ENCODE measurements at regions not wholly inside any gene's neighbourhood (a gene's known extent, or its start where the extent isn't known, plus 50 kb on each side); places are given as distances from the start of the nearest gene placed in this dataset.
A peak's percentile ranks its signal among the peaks of the same experiment; 100 is the strongest.
"Not testable (repeated sequence)": the region's sequence is repeated elsewhere in the genome, so short reads cannot be mapped to it uniquely, and the experiment has no call there.

DNA sequence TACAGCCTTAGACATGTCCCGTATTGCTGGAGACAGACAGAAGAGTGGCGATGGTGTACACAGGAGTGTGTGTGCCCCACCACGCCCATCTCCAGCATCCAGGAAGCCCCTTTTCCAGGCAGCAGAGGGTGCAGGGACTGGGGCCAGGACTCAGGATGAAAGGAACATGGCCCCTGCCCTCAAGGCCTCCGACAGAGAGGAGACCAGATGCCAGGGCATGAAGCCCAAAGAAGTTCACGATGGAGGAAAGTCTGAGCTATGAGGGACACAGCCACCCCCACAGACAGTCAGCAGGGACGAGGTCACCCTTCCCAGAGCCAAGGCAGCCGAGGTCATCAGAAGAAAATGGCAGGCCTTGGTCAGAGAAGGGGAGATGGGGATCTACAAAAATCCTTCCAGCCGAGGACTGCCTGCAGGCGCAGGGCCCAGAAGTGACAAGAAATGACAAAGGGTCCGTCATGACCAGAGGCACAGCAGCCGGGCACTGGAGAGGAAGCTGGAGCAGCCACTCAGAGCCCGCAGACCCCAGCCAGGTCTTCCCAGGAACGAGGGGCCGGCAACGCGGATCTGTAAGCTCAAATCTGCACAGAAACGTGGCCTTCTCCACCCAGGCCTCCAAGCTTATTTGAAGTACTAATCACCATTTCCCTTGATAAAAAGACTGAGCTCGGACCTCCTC lies 78.7 kb upstream of the PPP2R2D start:
- DNase-seq, result no peak

- DNase-seq, result peak in 1 of 56 donors; percentile 7
These were observed 78.0 kb upstream of the PPP2R2D start for GRCh38 chr10:131822692-131823245.

- peak in 1 of 56 donors; percentile 16 for DNase-seq
These were observed 77.2 kb upstream of the PPP2R2D start for GRCh38 chr10:131823601-131824099.

DNA sequence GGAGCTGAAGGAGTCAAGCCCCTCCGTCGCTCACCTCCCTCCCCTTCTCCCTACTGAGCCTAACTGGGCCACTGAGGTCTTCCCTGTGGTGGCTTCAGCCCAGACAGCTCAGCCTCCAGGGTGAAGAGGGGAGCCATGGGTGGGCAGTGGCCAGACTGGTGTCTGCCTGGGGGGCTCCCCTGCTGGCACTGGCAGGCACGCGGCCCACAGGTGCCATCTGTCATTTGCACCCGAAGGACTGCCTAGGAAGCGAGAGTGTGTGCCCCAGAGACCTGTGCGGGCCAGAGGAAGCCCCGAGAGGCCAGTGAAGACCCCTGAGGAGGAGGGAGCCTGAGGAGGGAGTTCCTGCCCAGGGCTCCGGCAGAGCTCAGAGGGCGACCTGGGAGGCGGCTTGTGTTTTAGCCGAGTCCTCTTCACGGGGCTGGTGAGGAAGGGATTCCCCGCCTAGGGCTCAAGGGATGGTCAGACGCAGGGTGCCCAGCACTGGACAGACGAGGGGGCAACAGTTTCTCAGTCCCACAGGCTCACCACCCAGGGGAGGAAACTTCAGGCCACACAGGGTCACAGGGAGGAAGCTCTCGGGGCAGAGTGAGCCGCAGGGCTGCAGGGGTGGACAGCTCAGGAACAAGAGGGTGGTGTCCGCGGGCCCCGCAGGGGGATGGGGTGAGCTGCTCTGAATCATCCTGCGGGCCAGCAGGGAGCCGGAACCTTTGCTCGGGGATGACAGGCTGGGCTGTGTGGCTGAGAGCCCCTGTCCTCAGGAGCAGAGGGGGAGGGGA lies 76.2 kb upstream of the PPP2R2D start:
- peak in 1 of 56 donors; percentile 9 for DNase-seq

GRCh38 chr10:131825150-131825848 lies 75.5 kb upstream of the PPP2R2D start:
- no peak for DNase-seq

DNA sequence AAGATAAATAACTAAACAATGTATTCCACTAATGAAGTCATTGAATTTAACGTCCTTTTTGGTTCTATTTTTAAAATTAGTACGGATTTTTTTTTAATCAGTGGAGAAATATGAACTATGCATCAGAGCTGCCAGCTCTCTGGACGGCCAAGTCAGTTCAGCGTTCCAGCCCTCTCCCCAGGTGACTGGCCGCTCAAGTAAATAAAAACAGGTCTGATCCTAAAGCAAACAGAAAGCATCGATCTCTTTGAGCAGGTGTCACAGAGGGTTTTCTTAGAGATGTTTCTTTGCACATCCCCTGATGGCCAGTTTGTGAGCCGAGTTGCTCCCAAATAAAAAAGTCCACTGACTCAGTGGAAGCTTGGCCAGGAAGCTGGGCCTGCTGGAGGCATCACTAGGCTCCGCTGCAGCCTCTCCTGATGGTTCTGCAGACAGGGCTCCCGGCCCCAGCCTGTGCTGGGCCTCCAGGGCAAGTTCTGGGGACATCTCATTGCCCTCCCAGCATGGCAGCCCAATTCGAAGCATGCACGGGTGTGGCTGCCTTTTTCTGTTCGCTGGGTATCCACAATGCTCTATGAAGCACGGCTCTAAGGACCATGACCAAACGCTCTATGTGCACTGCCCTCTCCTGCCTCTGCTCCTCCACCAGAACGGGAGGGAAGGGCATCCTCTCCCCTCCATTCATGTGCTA lies 74.7 kb upstream of the PPP2R2D start:
- DNase-seq, result no peak

- DNase-seq, result no peak
These were observed 71.5 kb upstream of the PPP2R2D start for GRCh38 chr10:131829156-131829930.

GRCh38 chr10:131830446-131831130 lies 70.2 kb upstream of the PPP2R2D start:
- DNase-seq, result no peak

- DNase-seq, result no peak
These were observed 69.2 kb upstream of the PPP2R2D start for GRCh38 chr10:131831561-131831960.

- DNase-seq, result no peak
These were observed 68.6 kb upstream of the PPP2R2D start for GRCh38 chr10:131832056-131832685.

DNA sequence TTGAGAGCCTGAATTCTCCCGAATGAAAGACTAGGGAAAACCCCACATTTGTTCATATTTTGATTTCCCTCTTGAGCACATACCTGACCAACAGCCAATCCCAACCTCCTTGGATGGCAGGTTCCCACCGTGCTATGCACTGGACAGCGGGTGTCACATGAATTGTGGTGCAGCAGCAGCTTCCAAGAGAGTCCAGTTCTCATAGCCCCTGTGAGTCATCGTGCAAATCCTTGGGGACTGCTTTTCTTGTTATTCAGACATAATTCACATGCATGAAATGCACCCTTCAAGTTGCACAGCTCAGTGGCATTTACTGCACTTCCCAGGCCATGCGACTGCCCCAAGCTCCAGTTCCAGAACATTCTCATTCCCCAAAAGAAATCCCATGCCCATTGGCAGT lies 67.8 kb upstream of the PPP2R2D start:
- no peak for DNase-seq

DNA sequence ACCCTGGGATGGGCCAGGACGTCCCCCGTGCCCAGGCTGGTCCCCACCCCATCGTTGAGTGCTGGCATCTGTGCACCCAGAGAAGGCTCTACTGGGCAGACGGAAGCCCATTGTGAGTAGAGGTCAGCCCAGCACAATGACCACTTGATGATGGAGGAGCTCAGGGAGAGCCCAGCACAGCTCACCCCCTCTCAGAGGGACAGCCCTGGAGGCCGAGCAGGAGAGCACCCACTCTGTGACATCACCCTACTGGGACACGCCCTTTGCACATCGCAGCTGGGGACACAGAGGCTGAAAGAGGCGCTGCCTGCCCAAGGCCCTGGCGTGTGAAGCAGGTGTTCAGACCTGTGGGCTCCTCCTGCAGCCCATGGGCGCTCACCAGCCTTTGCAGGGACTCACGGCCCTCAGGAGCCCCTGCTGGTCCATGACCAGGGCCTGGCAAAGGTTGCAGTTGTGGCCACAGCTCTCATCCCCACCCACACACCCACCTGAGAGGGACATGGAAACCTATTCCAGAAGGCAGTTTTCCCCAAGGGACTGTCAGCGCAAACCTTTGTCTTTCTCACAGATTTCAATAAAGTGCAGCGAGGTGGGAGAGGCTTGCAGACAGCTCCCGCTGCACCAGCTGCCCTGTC lies 67.2 kb upstream of the PPP2R2D start:
- DNase-seq, result no peak

GRCh38 chr10:131834152-131834810 lies 66.5 kb upstream of the PPP2R2D start:
- DNase-seq, result no peak

DNA sequence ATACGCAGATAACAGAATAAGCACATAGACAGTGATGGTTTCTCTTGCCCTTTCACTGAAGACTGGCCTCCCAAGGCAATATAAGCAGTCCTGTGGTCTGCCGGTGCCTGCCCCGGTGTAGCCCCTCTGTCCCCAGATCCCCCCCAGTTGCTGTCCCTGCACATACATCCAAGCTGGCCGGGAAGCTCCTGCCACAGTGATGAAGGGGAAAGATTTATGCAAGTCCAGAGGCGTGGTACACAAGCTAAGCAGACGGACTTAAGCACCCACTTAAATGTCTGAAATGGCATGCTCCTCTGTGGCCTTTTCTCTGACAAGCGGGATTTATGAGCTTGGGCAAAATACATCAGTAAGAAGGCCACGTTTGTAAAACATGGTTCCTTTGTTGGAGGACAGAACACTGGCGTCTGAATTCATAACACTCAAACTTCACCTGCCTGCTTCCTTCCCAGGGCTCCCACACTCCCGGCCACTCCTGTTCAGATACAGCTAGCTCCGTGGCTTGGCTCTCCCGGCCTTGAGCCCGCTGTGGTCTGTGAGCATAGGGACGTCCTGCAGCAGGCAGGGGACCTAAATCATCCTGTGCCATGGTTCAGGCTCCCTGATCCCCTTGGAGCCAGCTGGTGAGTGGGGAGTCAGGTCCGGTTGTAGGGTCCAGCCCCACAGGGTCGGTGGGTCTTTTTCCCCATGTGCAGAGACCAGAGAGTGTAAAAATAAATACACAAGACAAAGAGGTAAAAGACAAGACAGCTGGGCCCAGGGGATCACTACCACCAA lies 61.7 kb upstream of the PPP2R2D start:
- DNase-seq, result no peak

- DNase-seq, result not testable (repeated sequence)
These were observed 60.7 kb upstream of the PPP2R2D start for GRCh38 chr10:131839880-131840787.

DNA sequence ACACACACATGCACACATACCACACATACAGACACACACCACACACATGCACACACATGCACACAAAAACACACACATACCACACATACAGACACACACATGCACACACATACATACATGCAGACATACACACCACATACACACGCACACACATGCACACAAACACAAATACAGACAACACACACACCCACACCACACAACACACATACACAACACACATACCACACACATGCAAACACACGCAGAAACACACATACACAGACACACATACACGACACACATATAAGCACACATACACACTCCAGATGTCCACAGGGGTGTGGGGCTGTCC lies 60.1 kb upstream of the PPP2R2D start:
- no peak for DNase-seq

All from nucleus accumbens (tissue), 56 donors.